Vagina (tissue), 2 donors: ENCODE measurements at regions not wholly inside any gene's neighbourhood (a gene's known extent, or its start where the extent isn't known, plus 50 kb on each side); places are given as distances from the start of the nearest gene placed in this dataset.

Experiments
- DNase-seq, 2 donors: peaks; one replicate each; pipeline ENCODE4 v3.0.0-alpha.2; 2017; ENCODE audit errors: extremely low spot score in 2 of 2
- H3K27ac ChIP-seq: fragments of 200-600 bp; sonication (generic); one replicate; pipeline ENCODE4 v1.5.1; 2019
- H3K27me3 ChIP-seq: fragments of 200-600 bp; sonication (generic); one replicate; pipeline ENCODE4 v1.5.1; 2019
- H3K36me3 ChIP-seq, 2 donors: fragments of 200-600 bp; sonication (generic); one replicate each; pipeline ENCODE4 v1.5.1; 2017 to 2019
- H3K4me1 ChIP-seq: fragments of 200-600 bp; sonication (generic); one replicate; pipeline ENCODE4 v1.5.1; 2019
- H3K4me3 ChIP-seq, 2 donors: fragments of 200-600 bp; sonication (generic); 1 replicate in 1 of 2; 2 replicates in 1 of 2; pipeline ENCODE4 v1.5.1; 2016 to 2019
- H3K9me3 ChIP-seq: fragments of 200-600 bp; sonication (generic); one replicate; pipeline ENCODE4 v1.5.1; 2019
- POLR2A ChIP-seq, 2 donors: fragments of 450-650 bp; IDR thresholded peaks; one replicate each; pipeline ENCODE4 v1.6.1; 2017; ENCODE audit warnings: antibody characterized with exemption in 2 of 2, mild to moderate bottlenecking in 2 of 2, moderate library complexity in 2 of 2
- POLR2AphosphoS5 ChIP-seq, 2 donors: sonication (generic); formaldehyde crosslinking; IDR thresholded peaks; one replicate each; pipeline ENCODE4 v1.9.0; 2017; ENCODE audit warnings: antibody characterized with exemption in 2 of 2, mild to moderate bottlenecking in 2 of 2, low read depth in 1 of 2; ENCODE audit not compliant: insufficient read depth in 1 of 2
- intact Hi-C: fragments of 100-400 bp; cut with DNase I; formaldehyde crosslinking; loops from one replicate; pipeline ENCODE4 v1.15.1; 2023
- TF ChIP-seq, protein P1 (sequence below), 3 experiments: fragments of 450-650 bp in 2 of 3; fragments of 200-600 bp in 1 of 3; sonication (generic) in 1 of 3; IDR thresholded peaks; one replicate each; pipeline ENCODE4 v1.5.1; 2017 to 2019; ENCODE audit warnings: antibody characterized with exemption in 3 of 3, mild to moderate bottlenecking in 2 of 3, moderate library complexity in 2 of 3

DNA sequence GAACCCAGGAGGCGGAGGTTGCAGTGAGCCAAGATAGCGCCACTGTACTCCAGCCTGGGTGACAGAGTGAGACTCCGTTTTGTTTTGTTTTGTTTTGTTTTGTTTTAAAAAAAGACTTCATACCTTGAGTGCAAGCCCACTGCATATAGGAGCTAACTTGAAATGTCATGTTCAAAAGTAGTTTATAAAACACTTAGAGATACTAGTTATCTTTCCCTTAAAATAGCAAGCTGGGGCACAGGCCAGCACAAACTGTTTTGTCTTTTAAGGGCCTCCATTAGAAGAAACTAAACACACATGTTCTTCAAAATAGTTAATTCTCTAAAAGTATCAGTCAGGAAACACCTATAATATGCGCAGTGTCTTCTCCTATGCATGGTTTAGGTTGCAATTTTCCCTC lies 505.1 kb upstream of the TMPRSS15 start:
- intact Hi-C loops = no loop called here
- no peak for DNase-seq
- Histone ChIP-seq H3K27me3 (no peaks in the 10 kb centered on the region), H3K27ac (no peak overlapping the region), H3K9me3 (no peaks in the 10 kb centered on the region), H3K4me1 (no peaks in the 10 kb centered on the region), H3K36me3 (no peaks in the 10 kb centered on the region), H3K4me3 (no peak overlapping the region)
- TF ChIP-seq POLR2AphosphoS5 (IDR thresholded peaks at IDR 0.05; ENCODE audit: insufficient read depth in 1 of 2, low read depth in 1 of 2) = no peak
- no peak for TF ChIP-seq POLR2A (IDR thresholded peaks at IDR 0.05)
- TF ChIP-seq, protein P1, sequence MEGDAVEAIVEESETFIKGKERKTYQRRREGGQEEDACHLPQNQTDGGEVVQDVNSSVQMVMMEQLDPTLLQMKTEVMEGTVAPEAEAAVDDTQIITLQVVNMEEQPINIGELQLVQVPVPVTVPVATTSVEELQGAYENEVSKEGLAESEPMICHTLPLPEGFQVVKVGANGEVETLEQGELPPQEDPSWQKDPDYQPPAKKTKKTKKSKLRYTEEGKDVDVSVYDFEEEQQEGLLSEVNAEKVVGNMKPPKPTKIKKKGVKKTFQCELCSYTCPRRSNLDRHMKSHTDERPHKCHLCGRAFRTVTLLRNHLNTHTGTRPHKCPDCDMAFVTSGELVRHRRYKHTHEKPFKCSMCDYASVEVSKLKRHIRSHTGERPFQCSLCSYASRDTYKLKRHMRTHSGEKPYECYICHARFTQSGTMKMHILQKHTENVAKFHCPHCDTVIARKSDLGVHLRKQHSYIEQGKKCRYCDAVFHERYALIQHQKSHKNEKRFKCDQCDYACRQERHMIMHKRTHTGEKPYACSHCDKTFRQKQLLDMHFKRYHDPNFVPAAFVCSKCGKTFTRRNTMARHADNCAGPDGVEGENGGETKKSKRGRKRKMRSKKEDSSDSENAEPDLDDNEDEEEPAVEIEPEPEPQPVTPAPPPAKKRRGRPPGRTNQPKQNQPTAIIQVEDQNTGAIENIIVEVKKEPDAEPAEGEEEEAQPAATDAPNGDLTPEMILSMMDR (IDR thresholded peaks at IDR 0.05) = no peak

DNA sequence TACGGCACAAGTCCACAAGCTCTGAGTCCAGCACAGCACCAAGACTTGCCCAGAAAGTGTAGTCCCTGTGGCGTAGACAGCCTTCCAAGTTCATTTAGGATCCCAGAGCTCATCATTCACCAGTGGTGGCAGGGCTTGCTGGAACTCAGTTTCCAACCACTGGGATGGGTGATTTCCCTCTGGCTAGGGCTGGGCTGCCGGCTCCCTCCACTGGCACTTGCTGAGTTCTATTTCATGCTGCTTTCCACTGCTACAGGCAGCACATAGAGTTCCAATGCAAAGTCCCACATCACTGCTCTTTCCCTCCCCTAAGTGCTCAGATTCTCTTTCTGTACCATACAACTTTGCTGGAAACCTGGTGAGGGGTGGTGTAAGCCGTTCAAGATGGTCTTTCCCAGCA lies 510.3 kb upstream of the TMPRSS15 start:
- DNase-seq = no peak
- H3K9me3 ChIP-seq = no peaks in the 10 kb centered on the region
- no peaks in the 10 kb centered on the region for H3K27me3 ChIP-seq
- intact Hi-C loops = no loop called here
- H3K4me1 ChIP-seq = no peaks in the 10 kb centered on the region
- H3K27ac ChIP-seq = no peak overlapping the region
- no peak overlapping the region for H3K4me3 ChIP-seq
- H3K36me3 ChIP-seq = no peaks in the 10 kb centered on the region
- TF ChIP-seq POLR2A (IDR thresholded peaks at IDR 0.05) = no peak

DNA sequence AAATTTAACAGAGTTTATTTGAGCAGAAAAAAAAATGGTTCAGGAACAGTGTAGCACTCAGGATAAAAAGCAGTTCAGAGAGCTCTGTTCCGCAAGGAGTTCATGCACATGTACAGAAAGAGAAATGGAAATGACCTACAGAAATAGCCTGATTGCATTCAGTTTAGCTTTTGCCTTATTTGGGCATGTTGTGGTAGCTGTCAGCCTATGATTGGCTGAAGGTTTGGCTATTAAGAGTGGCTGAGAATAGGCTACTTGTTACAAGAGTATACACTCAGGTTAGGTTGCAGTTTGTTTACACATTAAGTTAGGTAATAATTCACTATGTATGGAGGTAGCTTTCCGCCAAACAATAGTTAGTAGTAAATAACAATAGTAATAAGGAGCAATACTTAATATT lies 511.0 kb upstream of the TMPRSS15 start:
- TF ChIP-seq POLR2AphosphoS5 (IDR thresholded peaks at IDR 0.05; ENCODE audit: insufficient read depth in 1 of 2, low read depth in 1 of 2) = no peak
- TF ChIP-seq POLR2A (IDR thresholded peaks at IDR 0.05) = no peak
- TF ChIP-seq, protein P1 (IDR thresholded peaks at IDR 0.05) = no peak
- H3K9me3 ChIP-seq = no peaks in the 10 kb centered on the region

DNA sequence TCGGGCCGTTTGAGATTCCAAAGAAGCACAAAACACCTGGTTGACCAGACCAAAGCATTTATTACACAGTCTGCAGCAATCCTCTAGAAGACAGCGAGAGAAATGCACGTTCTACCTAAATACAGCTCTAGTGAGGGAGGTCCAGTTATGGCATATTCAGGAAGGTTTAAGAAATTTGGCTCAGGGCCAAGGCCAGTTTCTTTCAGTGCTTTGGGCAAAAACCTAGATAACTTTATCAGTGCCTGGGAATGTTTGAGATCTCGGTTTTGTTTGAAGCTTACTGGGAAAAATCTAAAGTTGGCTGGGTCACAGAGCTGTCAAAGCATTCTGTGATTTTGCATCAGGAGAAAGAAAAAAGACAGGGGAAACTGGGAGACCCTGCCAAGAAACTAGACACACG lies 514.0 kb upstream of the TMPRSS15 start:
- Histone ChIP-seq H3K27me3 (no peaks in the 10 kb centered on the region), H3K36me3 (no peaks in the 10 kb centered on the region), H3K4me1 (no peaks in the 10 kb centered on the region), H3K9me3 (no peaks in the 10 kb centered on the region), H3K27ac (no peak overlapping the region), H3K4me3 (no peak overlapping the region)
- intact Hi-C loops = no loop called here
- DNase-seq = no peak
- TF ChIP-seq, protein P1 (IDR thresholded peaks at IDR 0.05) = no peak
- TF ChIP-seq POLR2AphosphoS5 (IDR thresholded peaks at IDR 0.05; ENCODE audit: insufficient read depth in 1 of 2, low read depth in 1 of 2) (no peak), POLR2A (IDR thresholded peaks at IDR 0.05) (no peak)

More for the DNA sequence above, 511.0 kb upstream of the TMPRSS15 start:
- Histone ChIP-seq H3K27ac (no peak overlapping the region), H3K4me1 (no peaks in the 10 kb centered on the region), H3K36me3 (no peaks in the 10 kb centered on the region), H3K27me3 (no peaks in the 10 kb centered on the region), H3K4me3 (no peak overlapping the region)
- no peak for DNase-seq
- intact Hi-C loops = no loop called here

DNA sequence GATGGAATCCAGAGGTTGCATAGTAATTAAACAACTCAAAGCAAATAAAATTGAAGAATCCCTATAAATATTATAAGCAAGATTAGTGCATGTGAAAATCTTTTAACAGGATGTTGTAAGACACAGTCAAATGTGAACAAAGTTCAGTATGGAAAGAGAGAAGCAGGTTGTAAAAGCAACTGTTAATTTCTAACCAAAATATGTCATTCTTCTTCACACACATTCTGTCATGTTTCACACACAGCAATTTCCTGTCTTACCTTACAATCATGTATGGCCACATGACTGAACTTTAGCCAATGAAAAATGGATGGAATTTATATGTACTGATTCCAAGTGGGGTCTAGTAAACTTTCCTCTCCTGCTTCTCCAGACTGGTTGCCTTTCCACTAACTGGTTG lies 527.7 kb upstream of the TMPRSS15 start:
- Histone ChIP-seq H3K27ac (no peak overlapping the region), H3K36me3 (no peaks in the 10 kb centered on the region), H3K4me1 (no peaks in the 10 kb centered on the region), H3K27me3 (no peaks in the 10 kb centered on the region), H3K9me3 (no peaks in the 10 kb centered on the region), H3K4me3 (no peak overlapping the region)
- no peak for DNase-seq
- TF ChIP-seq POLR2AphosphoS5 (IDR thresholded peaks at IDR 0.05; ENCODE audit: insufficient read depth in 1 of 2, low read depth in 1 of 2) (no peak), POLR2A (IDR thresholded peaks at IDR 0.05) (no peak)
- TF ChIP-seq, protein P1 (IDR thresholded peaks at IDR 0.05) = no peak
- intact Hi-C loops = no loop called here

DNA sequence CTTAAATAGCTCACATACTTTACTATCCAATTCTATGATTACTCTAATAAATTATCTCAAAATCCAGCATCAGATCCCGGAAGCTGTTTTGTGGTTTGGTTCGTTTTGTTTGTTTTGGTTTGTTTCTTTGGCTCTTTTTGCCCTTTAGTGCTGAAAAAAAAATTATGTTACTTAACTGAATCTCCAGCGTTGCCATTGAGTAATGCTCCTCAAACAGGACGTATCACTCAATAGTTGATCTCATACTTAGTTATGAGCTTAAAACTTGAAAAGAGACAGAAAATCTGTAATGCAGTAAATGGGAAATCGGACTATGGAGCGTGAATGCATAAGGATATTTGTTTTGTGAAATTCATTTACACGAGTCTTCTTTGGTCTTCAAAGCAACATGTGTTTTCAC lies 533.8 kb upstream of the TMPRSS15 start:
- TF ChIP-seq POLR2AphosphoS5 (IDR thresholded peaks at IDR 0.05; ENCODE audit: insufficient read depth in 1 of 2, low read depth in 1 of 2) = no peak
- TF ChIP-seq POLR2A (IDR thresholded peaks at IDR 0.05) = no peak
- TF ChIP-seq, protein P1 (IDR thresholded peaks at IDR 0.05) = no peak
- Histone ChIP-seq H3K27ac (no peak overlapping the region), H3K27me3 (no peaks in the 10 kb centered on the region), H3K4me3 (no peak overlapping the region), H3K9me3 (no peaks in the 10 kb centered on the region), H3K36me3 (no peaks in the 10 kb centered on the region), H3K4me1 (no peaks in the 10 kb centered on the region)
- DNase-seq = no peak
- intact Hi-C loops = no loop called here
